ENCODE measurements at regions not wholly inside any gene's neighbourhood (a gene's known extent, or its start where the extent isn't known, plus 50 kb on each side); places are given as distances from the start of the nearest gene placed in this dataset.

- WGBS (ENCODE audit: insufficient coverage) = no CpG with 5 or more reads among the region's 2 CpGs
- Histone ChIP-seq H3K27me3 (replicated peaks in 1 of 4; ENCODE audit: control extremely low read depth in 1 of 4, control insufficient read depth in 3 of 4, insufficient read depth in 4 of 4, low read length in 3 of 4) (no peaks in the 10 kb centered on the region), H3K4me3 (ENCODE audit: control extremely low read depth in 1 of 5, extremely low read depth in 1 of 5, insufficient read depth in 1 of 5, low read depth in 2 of 5, low read length in 4 of 5) (no peak overlapping the region), H3K9me3 (ENCODE audit: control extremely low read depth in 1 of 3, control insufficient read depth in 2 of 3, insufficient read depth in 1 of 3, low read length in 2 of 3) (no peaks in the 10 kb centered on the region), H2AFZ (ENCODE audit: insufficient read depth, low read depth, low read length, poor library complexity, severe bottlenecking) (no peak overlapping the region), H4K20me1 (ENCODE audit: control insufficient read depth, insufficient read depth, low read length, poor library complexity, severe bottlenecking) (no peaks in the 10 kb centered on the region), H3K79me2 (ENCODE audit: control insufficient read depth, insufficient read depth, low read length) (no peaks in the 10 kb centered on the region), H3K27ac (ENCODE audit: low read length in 2 of 2) (no peak overlapping the region), H3K4me2 (replicated peaks; ENCODE audit: low read depth, low read length, poor library complexity, severe bottlenecking) (no peak overlapping the region), H3K36me3 (replicated peaks in 1 of 2; ENCODE audit: control extremely low read depth in 1 of 2, control insufficient read depth in 1 of 2, extremely low read depth in 1 of 2, insufficient read depth in 2 of 2, low read length in 1 of 2) (no peaks in the 10 kb centered on the region), H3K4me1 (ENCODE audit: control insufficient read depth in 2 of 2, insufficient read depth in 2 of 2, low read length in 2 of 2) (no peaks in the 10 kb centered on the region), H3K9ac (ENCODE audit: low read length) (no peak overlapping the region)
- Mint-ChIP-seq H3K4me1 (no peaks in the 10 kb centered on the region), H3K4me3 (no peak overlapping the region), H3K9me3 (ENCODE audit: insufficient read depth) (peaks cover 6% of the 10 kb centered on the region), H3K27ac (no peak overlapping the region), H3K27me3 (peaks cover 5% of the 10 kb centered on the region)
- CTCF ChIA-PET = no interaction called here
- POLR2A ChIA-PET = no interaction called here
- ATAC-seq (ENCODE audit: low read depth) (no peak), DNase-seq (no peak)
- TF ChIP-seq CTCF (IDR thresholded peaks at IDR 0.05) = no peak
- no peak for TF ChIP-seq EZH2 (IDR thresholded peaks at IDR 0.05; ENCODE audit: borderline replicate concordance, insufficient read depth, low read depth, low read length, poor library complexity, severe bottlenecking)
- intact Hi-C loops (cut with micrococcal nuclease) = no loop called here
Observed at GRCh38 chr20:52434041-52434425, 242.5 kb upstream of the ZFP64 start.

GRCh38 chr20:52433326-52434040, 241.9 kb upstream of the ZFP64 start:
- H3K9me3 ChIP-seq (ENCODE audit: control extremely low read depth in 1 of 3, control insufficient read depth in 2 of 3, insufficient read depth in 1 of 3, low read length in 2 of 3) = no peaks in the 10 kb centered on the region
- ATAC-seq (ENCODE audit: low read depth) (no peak), DNase-seq (no peak)
- Mint-ChIP-seq H3K4me1 (no peaks in the 10 kb centered on the region), H3K27me3 (peaks cover 5% of the 10 kb centered on the region), H3K4me3 (no peak overlapping the region), H3K9me3 (ENCODE audit: insufficient read depth) (peaks cover 8% of the 10 kb centered on the region), H3K27ac (no peak overlapping the region)
- POLR2A ChIA-PET = no interaction called here
- H3K27ac ChIP-seq (ENCODE audit: low read length in 2 of 2) = no peak overlapping the region
- no peak overlapping the region for H3K9ac ChIP-seq (ENCODE audit: low read length)
- CTCF ChIA-PET = no interaction called here
- TF ChIP-seq EZH2 (IDR thresholded peaks at IDR 0.05; ENCODE audit: borderline replicate concordance, insufficient read depth, low read depth, low read length, poor library complexity, severe bottlenecking) (no peak), CTCF (IDR thresholded peaks at IDR 0.05) (no peak)
- intact Hi-C loops (cut with micrococcal nuclease) = no loop called here
- no peak overlapping the region for H3K4me2 ChIP-seq (replicated peaks; ENCODE audit: low read depth, low read length, poor library complexity, severe bottlenecking)
- no peaks in the 10 kb centered on the region for H3K4me1 ChIP-seq (ENCODE audit: control insufficient read depth in 2 of 2, insufficient read depth in 2 of 2, low read length in 2 of 2)
- no peak overlapping the region for H2AFZ ChIP-seq (ENCODE audit: insufficient read depth, low read depth, low read length, poor library complexity, severe bottlenecking)
- no peaks in the 10 kb centered on the region for H3K36me3 ChIP-seq (replicated peaks in 1 of 2; ENCODE audit: control extremely low read depth in 1 of 2, control insufficient read depth in 1 of 2, extremely low read depth in 1 of 2, insufficient read depth in 2 of 2, low read length in 1 of 2)
- 100% methylated on average over 1 of the region's 2 CpGs for WGBS (ENCODE audit: insufficient coverage)
- no peaks in the 10 kb centered on the region for H3K27me3 ChIP-seq (replicated peaks in 1 of 4; ENCODE audit: control extremely low read depth in 1 of 4, control insufficient read depth in 3 of 4, insufficient read depth in 4 of 4, low read length in 3 of 4)
- no peaks in the 10 kb centered on the region for H4K20me1 ChIP-seq (ENCODE audit: control insufficient read depth, insufficient read depth, low read length, poor library complexity, severe bottlenecking)
- H3K4me3 ChIP-seq (ENCODE audit: control extremely low read depth in 1 of 5, extremely low read depth in 1 of 5, insufficient read depth in 1 of 5, low read depth in 2 of 5, low read length in 4 of 5) = no peak overlapping the region
- no peaks in the 10 kb centered on the region for H3K79me2 ChIP-seq (ENCODE audit: control insufficient read depth, insufficient read depth, low read length)
